GM10266 (cell line): ENCODE measurements at regions not wholly inside any gene's neighbourhood (a gene's known extent, or its start where the extent isn't known, plus 50 kb on each side); places are given as distances from the start of the nearest gene placed in this dataset.
A peak's percentile ranks its signal among the peaks of the same experiment; 100 is the strongest.

Source experiments
- DNase-seq: peaks from one replicate; pipeline ENCODE4 v3.0.0; 2012; ENCODE audit errors: extremely low spot score
- CTCF ChIP-seq: IDR thresholded peaks from 2 replicates; pipeline ENCODE4 v1.5.1; 2012; ENCODE audit warnings: mild to moderate bottlenecking, low read depth; ENCODE audit not compliant: control insufficient read depth, insufficient read depth; ENCODE audit errors: missing control alignments

GRCh38 chr14:22303589-22304195 is 285.3 kb downstream of the DAD1 start:
- TF ChIP-seq CTCF: no peak
- peak; percentile 22 for DNase-seq

GRCh38 chr14:22300646-22301045 is 288.4 kb downstream of the DAD1 start:
- no peak for TF ChIP-seq CTCF
- no peak for DNase-seq

- no peak for TF ChIP-seq CTCF
- no peak for DNase-seq
Measured at GRCh38 chr14:22297376-22297775, 291.6 kb downstream of the DAD1 start.

GRCh38 chr14:22296722-22297121 is 292.3 kb downstream of the DAD1 start:
- DNase-seq: no peak
- TF ChIP-seq CTCF: no peak

- no peak for DNase-seq
- TF ChIP-seq CTCF: no peak
Measured at GRCh38 chr14:22296088-22296487, 292.9 kb downstream of the DAD1 start.

GRCh38 chr14:22291406-22291805 is 297.6 kb downstream of the DAD1 start:
- no peak for DNase-seq
- TF ChIP-seq CTCF: no peak

GRCh38 chr14:22289570-22289969 is 299.5 kb downstream of the DAD1 start:
- TF ChIP-seq CTCF: no peak
- no peak for DNase-seq
